OCI-LY7 (cell line): ENCODE measurements at regions not wholly inside any gene's neighbourhood (a gene's known extent, or its start where the extent isn't known, plus 50 kb on each side); places are given as distances from the start of the nearest gene placed in this dataset.

ENCODE experiments used
- BruUV-seq: library from RNA; stranded (reverse); fragments of 400-500 nt; replicated peaks from 2 replicates; lab custom pipeline; 2021; lab: Mats Ljungman, UMichigan
- CTCF ChIA-PET: fragments of 300-600 bp; sonication (Branson Sonifier 250); formaldehyde crosslinking; loops from one replicate; lab custom pipeline; 2022; ENCODE audit warnings: antibody characterized with exemption; ENCODE audit not compliant: unreplicated experiment; lab: Charles Lee
- POLR2A ChIA-PET: fragments of 300-600 bp; sonication (Branson Sonifier 250); formaldehyde crosslinking; loops from one replicate; lab custom pipeline; 2022; ENCODE audit warnings: antibody characterized with exemption; lab: Charles Lee
- DNase-seq: peaks from one replicate; pipeline ENCODE4 v3.0.0-alpha.2; 2015; ENCODE audit warnings: low spot score
- H2AFZ ChIP-seq: fragments of 200-600 bp; sonication (generic), shearing (Covaris generic); 2 replicates; pipeline ENCODE4 v1.6.1; 2014; ENCODE audit warnings: mild to moderate bottlenecking, antibody characterized with exemption, low read length, moderate library complexity
- H3K27ac ChIP-seq: fragments of 200-600 bp; sonication (generic); 2 replicates; pipeline ENCODE4 v1.5.1; 2014; ENCODE audit warnings: mixed run types, low read depth, mild to moderate bottlenecking, moderate library complexity, low read length, inconsistent platforms; ENCODE audit not compliant: poor library complexity, severe bottlenecking
- H3K36me3 ChIP-seq: fragments of 200-600 bp; sonication (generic); 2 replicates; pipeline ENCODE4 v1.6.1; 2014; ENCODE audit warnings: mild to moderate bottlenecking, antibody characterized with exemption, low read length, moderate library complexity, mixed read lengths; ENCODE audit not compliant: insufficient read depth
- H3K4me1 ChIP-seq: fragments of 200-600 bp; sonication (generic); 2 replicates; pipeline ENCODE4 v1.5.1; 2014; ENCODE audit warnings: mild to moderate bottlenecking, low read length; ENCODE audit not compliant: insufficient read depth, poor library complexity, severe bottlenecking
- H3K4me2 ChIP-seq: fragments of 200-600 bp; sonication (generic); 2 replicates; pipeline ENCODE4 v1.6.1; 2014; ENCODE audit warnings: mild to moderate bottlenecking, low read length
- H3K4me3 ChIP-seq: fragments of 200-600 bp; sonication (generic); 2 replicates; pipeline ENCODE4 v1.5.1; 2014; ENCODE audit warnings: mild to moderate bottlenecking, low read depth, low read length; ENCODE audit not compliant: poor library complexity, severe bottlenecking
- H3K79me2 ChIP-seq: fragments of 200-600 bp; sonication (generic); 2 replicates; pipeline ENCODE4 v1.6.1; 2016; ENCODE audit warnings: low read depth, mild to moderate bottlenecking, low read length, moderate library complexity, mixed read lengths; ENCODE audit not compliant: insufficient read depth
- H3K9me2 ChIP-seq: fragments of 200-600 bp; sonication (generic); 2 replicates; pipeline ENCODE4 v1.6.1; 2016; ENCODE audit warnings: mild to moderate bottlenecking, low read length, mixed read lengths; ENCODE audit not compliant: insufficient read depth
- H3K9me3 ChIP-seq: fragments of 200-600 bp; sonication (generic); 2 replicates; pipeline ENCODE4 v1.6.1; 2014; ENCODE audit warnings: mild to moderate bottlenecking, mixed run types, low read length, mixed read lengths
- H4K20me1 ChIP-seq: fragments of 200-600 bp; sonication (generic); 2 replicates; pipeline ENCODE4 v1.6.1; 2014; ENCODE audit warnings: mild to moderate bottlenecking, antibody characterized with exemption, low read length, moderate library complexity, mixed read lengths; ENCODE audit not compliant: insufficient read depth
- EZH2phosphoT487 ChIP-seq: fragments of 200-600 bp; sonication (generic); IDR thresholded peaks from 2 replicates; pipeline ENCODE4 v1.6.1; 2018; ENCODE audit warnings: low read depth, borderline replicate concordance, mild to moderate bottlenecking, mixed run types, antibody characterized with exemption, low read length, moderate library complexity, mixed read lengths
- intact Hi-C: fragments of 100-400 bp; cut with micrococcal nuclease; formaldehyde crosslinking; loops from one replicate; pipeline ENCODE4 v1.10.0; 2022; ENCODE audit not compliant: unreplicated experiment
- TF ChIP-seq, protein P1 (sequence below): fragments of 200-600 bp; sonication (generic); conservative IDR thresholded peaks from 2 replicates; pipeline ENCODE4 v1.5.1; 2014; ENCODE audit warnings: mild to moderate bottlenecking, antibody characterized with exemption, low read length, moderate library complexity, mixed read lengths

DNA sequence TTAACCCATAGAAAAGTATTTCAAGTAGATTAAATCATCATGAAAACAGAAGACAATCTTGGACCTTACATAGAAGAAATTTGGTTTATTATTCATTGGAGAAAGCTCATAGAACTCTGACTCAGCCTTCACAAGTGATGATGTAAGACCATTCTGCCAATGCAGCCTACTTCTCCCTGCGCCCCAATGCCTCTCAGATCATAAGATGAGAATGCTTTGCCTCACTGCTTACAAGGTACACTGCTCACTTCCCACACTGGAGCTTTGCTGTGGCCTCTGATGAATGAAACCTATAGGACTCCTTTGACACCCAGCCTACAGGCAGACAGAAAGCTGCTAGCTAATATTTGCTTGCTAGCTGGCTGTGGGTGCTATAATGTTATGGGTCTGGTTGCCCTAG, 569.4 kb upstream of the STEAP1 start:
- Histone ChIP-seq H3K9me3 (no peaks in the 10 kb centered on the region), H3K9me2 (no peaks in the 10 kb centered on the region), H3K4me1 (no peaks in the 10 kb centered on the region), H3K4me2 (no peak overlapping the region), H4K20me1 (no peaks in the 10 kb centered on the region), H3K36me3 (no peaks in the 10 kb centered on the region), H2AFZ (no peak overlapping the region), H3K79me2 (no peaks in the 10 kb centered on the region), H3K4me3 (no peak overlapping the region), H3K27ac (no peak overlapping the region)
- TF ChIP-seq EZH2phosphoT487, result no peak
- TF ChIP-seq, protein P1, sequence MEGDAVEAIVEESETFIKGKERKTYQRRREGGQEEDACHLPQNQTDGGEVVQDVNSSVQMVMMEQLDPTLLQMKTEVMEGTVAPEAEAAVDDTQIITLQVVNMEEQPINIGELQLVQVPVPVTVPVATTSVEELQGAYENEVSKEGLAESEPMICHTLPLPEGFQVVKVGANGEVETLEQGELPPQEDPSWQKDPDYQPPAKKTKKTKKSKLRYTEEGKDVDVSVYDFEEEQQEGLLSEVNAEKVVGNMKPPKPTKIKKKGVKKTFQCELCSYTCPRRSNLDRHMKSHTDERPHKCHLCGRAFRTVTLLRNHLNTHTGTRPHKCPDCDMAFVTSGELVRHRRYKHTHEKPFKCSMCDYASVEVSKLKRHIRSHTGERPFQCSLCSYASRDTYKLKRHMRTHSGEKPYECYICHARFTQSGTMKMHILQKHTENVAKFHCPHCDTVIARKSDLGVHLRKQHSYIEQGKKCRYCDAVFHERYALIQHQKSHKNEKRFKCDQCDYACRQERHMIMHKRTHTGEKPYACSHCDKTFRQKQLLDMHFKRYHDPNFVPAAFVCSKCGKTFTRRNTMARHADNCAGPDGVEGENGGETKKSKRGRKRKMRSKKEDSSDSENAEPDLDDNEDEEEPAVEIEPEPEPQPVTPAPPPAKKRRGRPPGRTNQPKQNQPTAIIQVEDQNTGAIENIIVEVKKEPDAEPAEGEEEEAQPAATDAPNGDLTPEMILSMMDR, result no peak
- CTCF ChIA-PET, result no interaction called here
- DNase-seq, result no peak
- intact Hi-C loops, result no loop called here
- POLR2A ChIA-PET, result interaction anchor here (0.7 kb wide), 1 partner anchor 14 kb away, joined by 5 read pairs; no protein-coding TSS in a partner anchor
- no TSS peak for BruUV-seq

DNA sequence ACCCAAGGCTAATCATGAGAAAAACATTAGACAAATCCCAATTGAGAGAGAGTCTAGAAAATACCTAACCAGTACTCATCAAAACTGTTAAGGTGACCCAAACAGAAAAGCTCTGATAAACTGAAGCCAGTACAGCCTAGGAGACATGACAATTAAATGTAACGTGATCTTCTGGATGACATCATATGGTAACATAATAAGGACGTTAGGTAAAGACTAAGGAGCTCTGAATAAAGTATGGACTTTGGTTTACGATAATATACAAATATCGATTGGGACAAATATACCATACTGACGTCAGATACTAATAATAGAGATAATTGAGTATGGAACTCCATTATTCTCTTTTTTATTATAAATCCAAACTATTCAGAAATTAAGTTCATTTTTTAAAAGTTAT, 561.1 kb upstream of the STEAP1 start:
- ChIA-PET POLR2A (interaction anchor here (0.8 kb wide), 1 partner anchor 351 kb away, joined by 5 read pairs; no protein-coding TSS in a partner anchor), CTCF (no interaction called here)
- no peaks in the 10 kb centered on the region for H3K4me1 ChIP-seq
- H2AFZ ChIP-seq, result no peak overlapping the region
- H3K27ac ChIP-seq, result no peak overlapping the region
- H3K79me2 ChIP-seq, result no peaks in the 10 kb centered on the region
- intact Hi-C loops, result no loop called here
- no peak for DNase-seq
- H3K4me2 ChIP-seq, result no peak overlapping the region
- no peaks in the 10 kb centered on the region for H3K36me3 ChIP-seq
- BruUV-seq, result no TSS peak
- no peaks in the 10 kb centered on the region; the same call in 1 of the 2 replicates for H3K9me2 ChIP-seq
- H4K20me1 ChIP-seq, result no peaks in the 10 kb centered on the region
- H3K9me3 ChIP-seq, result no peaks in the 10 kb centered on the region
- no peak overlapping the region for H3K4me3 ChIP-seq
- TF ChIP-seq EZH2phosphoT487, result no peak
- TF ChIP-seq, protein P1, result no peak

GRCh38 chr7:89602984-89603383, 551.3 kb upstream of the STEAP1 start:
- Histone ChIP-seq H3K9me2 (no peaks in the 10 kb centered on the region), H3K4me1 (no peaks in the 10 kb centered on the region), H3K36me3 (no peaks in the 10 kb centered on the region), H3K4me3 (no peak overlapping the region), H3K4me2 (no peak overlapping the region), H4K20me1 (no peaks in the 10 kb centered on the region), H2AFZ (no peak overlapping the region), H3K9me3 (no peaks in the 10 kb centered on the region), H3K79me2 (no peaks in the 10 kb centered on the region), H3K27ac (no peak overlapping the region)
- no peak for TF ChIP-seq EZH2phosphoT487
- TF ChIP-seq, protein P1, result no peak
- POLR2A ChIA-PET, result no interaction called here
- BruUV-seq, result no TSS peak
- intact Hi-C loops, result no loop called here
- DNase-seq, result no peak
- CTCF ChIA-PET, result no interaction called here
